ACHN (cell line): ENCODE measurements at regions not wholly inside any gene's neighbourhood (a gene's known extent, or its start where the extent isn't known, plus 50 kb on each side); places are given as distances from the start of the nearest gene placed in this dataset.

Source experiments
- DNase-seq: peaks from one replicate; pipeline ENCODE4 v3.0.0-alpha.2; 2015
- in situ Hi-C: cut with HindIII; loops from 2 replicates; pipeline ENCODE4 v1.10.0; 2017; ENCODE audit warnings: low sequenced_read_pairs, low pct_ligation_motif_present, low pct_unique_long_range_greater_than_20kb

DNA sequence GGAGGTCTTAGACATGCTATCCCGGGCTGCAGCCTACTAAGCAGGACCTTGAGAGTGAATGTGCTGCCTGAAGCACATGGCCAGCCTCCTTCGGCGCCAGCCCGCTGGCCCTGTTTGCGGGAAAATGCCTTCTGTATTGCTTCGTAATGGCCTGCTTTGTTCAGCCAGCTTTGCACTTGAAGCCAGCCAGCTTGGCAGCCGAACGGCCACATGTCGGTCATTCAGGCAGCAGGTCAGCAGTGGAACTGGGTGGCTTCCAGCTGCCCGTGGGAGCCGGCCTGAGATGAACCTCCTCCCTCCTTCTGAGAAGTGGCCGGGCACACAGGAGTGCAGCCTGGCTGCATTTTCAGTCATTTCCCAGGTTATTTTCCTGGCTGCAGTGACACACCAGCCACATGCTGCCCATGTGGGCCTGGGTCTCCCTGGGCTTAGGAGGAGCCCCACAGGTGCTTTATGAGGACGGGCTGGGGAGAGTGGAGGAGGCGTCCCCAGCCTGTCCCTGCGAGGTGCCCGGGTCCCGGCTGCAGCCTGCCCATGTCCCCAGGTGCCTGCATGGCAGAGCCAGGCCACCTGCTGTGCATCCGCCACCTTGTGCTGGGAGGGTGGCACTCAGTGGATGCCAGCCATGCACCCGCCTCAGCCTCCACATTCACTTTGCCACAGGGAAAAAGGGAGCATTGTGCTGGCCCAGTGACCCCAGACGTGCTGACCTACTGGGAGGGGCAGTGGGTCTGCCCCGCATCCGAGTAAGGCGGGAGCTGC is 103.5 kb downstream of the SIK1 start:
- in situ Hi-C loops = no loop called here
- DNase-seq = no peak

DNA sequence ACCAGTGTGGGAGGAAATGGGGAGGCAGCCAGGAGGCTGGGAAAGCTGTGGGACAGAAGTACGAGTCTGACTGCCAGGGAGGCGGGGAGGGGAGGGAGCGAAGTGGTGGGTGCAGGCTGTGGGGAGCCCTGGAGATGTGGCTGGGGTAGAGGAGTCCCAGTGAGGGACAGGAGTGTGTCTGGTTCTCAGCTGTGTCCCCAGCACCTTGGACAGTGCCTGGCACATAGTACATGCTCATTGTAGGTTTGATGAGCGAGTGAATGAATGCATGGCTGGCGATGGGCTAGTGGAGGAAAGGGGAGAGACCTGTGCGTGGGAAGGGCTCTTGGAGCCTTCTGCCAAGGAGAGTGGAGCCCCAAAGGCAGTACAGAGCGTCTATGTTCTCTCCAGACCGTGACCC is 104.1 kb downstream of the SIK1 start:
- no peak for DNase-seq
- in situ Hi-C loops = no loop called here

DNA sequence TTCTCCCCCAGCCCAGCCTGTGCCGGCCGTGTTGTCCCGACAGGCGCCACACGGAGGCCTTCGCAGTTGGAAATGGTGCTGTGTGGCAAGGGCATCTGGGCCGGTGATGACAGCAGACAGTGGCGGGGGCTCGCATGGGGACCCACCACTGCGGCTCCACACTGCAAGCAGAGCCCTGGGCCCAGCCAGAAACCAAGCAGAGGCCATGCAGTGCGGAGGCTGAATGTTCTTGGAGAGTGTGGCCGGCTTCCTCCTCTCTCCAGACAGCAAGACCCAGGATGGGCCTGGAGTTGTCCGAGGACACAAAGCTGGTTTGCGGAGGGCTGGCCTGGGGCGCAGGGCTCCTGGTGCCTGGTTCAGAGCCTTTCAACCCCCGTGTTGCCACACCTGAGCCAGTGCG is 104.6 kb downstream of the SIK1 start:
- no peak for DNase-seq
- in situ Hi-C loops = no loop called here

DNA sequence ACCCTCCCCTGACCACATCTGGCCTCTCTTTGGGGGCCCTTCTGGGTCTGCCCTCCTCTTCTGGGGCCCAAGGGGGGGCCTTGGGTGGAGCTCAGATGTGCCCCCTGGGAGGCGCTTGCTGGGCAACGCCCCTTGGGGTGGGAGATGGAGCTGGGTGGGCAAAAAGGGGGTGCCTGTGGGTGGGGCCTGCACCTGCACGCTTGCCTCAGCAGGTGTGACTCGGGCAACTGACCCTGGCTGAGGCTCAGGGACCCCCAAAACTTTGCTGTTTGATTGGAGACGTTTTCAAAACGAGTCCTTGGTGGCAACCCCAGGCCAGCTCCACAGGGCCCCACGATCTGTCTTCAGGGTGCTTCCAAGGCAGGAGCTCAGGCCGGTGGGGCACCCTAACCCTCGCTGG is 105.3 kb downstream of the SIK1 start:
- in situ Hi-C loops = no loop called here
- DNase-seq = no peak

DNA sequence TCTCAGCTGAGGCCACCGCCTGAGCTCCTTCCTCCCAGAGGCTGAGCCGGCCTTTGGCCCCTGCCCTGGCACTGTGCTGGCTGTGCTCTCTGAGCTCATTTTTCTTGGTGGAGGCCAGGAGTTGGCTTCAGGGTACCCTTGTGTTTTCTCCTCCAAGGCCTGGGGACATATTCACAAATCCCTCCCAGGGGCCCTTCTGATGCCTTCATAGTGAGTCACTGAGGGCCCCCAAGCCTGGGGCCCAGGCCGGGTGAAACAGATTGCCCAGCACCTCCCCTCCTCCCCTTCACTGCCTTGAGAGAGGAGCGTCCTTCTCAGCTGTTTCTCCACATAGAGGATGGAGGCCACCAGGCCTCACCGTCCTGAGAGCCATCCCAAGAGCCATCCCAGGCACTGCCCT is 105.8 kb downstream of the SIK1 start:
- in situ Hi-C loops = no loop called here
- no peak for DNase-seq

DNA sequence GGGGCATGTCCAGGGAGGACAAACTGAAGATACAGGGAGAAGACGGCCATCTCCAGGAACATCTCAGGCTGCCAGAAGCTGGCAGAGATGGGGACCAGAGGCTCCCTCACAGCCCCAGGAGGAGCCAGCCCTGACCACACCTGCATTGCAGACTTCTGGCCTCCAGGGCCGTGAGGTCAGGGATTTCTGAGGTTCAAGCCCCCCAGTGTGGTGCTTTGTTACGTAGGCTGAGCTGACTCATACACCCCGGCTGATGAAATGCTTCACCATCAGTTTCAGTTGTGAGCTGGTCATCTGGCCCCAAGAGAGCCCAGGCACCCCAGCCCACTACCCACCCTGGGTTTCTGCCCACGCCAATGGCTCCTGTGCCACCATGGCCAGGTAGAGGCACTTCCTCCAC is 106.4 kb downstream of the SIK1 start:
- in situ Hi-C loops = no loop called here
- DNase-seq = no peak

DNA sequence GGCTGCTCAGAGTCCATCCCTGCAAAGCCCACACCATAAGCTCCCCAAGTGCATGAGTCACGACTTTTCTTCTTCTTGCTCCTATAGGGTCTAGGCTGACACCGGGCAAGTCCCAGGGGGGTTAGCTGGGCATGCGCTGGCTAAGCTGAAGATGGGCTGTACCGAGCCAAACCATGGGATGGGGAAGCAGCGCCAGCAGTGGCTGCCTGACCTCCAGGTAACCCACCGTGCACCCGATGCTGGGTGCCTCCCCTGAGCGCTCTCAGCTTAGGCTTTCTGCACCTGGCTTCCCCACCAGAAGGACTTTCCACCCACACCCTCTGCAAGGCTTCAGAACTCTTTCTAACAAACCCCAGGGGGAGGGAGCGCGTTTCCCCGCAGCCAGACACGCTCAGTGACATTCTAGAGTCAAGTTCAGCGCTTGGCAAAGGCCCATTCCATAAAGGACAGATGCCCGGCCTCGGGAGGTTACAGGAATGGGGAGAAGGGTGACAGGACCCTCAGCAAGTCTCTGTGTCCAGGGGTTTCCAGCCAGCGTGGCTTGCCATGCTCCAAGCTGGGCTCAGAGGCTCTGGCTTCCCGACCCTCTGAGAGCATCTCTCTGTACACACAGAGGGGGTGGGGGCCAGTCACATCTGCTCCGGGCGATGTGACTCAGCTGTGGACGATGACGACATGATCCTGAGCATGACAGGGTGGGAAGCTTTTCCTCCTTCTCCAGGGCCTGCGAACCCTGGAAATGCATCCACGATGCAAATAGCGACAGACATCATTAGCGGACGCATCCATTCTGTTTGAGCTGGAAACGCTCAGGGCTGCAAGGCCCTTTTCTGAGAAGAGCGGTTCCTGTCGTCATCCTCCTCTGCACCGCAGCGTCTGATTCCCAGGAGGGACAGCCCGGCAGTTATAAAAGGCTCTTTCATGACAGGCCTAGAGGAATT is 107.8 kb downstream of the SIK1 start:
- in situ Hi-C loops = no loop called here
- no peak for DNase-seq

DNA sequence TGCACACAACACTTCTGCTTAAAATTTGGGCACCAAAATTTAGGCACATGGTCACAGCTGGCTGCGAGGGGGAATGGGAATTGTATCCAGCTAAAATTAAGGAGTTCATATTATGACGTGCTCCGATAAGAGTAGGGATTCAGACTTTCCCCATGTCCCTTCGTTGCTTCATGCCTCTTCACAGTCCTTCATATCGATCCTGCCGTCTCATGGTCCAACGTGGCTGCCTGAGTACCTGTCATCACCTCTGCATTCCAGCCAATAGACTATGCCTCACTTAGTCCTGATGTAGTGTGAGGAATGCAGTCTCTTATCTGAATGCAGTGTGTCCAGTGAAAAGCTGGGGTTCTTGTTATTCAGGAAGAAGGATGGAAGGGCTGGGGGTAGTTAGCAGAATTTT is 108.6 kb downstream of the SIK1 start:
- no peak for DNase-seq
- in situ Hi-C loops = no loop called here

DNA sequence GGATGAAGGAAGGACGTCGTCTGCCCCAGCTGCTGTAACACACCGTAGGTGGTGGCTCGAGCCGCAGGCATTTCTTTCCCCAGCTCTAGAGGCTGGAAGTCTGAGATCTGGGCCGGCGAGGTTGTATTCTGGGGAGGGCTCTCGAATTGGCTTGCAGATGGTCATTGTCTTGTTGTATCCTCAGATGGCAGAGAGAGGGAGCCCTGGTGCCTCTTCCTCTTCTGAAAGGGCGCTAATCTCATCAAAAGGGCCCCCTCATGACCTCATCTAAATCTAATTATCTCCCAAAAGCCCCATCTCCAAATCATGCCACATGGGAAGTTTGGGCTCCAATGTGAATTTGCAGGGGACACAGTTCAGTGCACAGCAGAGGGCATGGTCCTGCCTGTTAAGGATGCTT is 109.0 kb downstream of the SIK1 start:
- in situ Hi-C loops = no loop called here
- DNase-seq = no peak

DNA sequence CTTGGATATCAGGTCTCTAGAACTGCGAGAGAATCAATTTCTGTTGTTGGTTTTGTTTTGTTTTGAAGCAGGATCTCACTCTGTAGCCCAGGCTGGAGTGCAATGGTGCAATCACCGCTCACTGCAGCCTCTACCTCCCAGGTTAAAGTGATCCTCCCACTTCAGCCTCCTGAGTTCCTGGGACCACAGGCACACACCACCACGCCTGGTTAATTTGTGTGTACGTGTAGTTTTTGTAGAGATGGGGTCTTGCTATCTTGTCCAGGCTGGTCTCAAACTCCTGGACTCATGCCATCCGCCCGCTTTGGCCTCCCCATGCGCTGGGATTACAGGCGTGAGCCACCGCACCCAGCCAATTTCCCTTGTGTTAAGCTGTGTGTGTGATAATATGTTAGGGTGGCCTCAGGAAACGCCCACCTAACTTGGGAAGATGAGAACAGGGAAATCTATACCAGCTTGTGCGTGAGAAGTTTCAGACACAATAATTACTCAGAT is 109.6 kb downstream of the SIK1 start:
- in situ Hi-C loops = no loop called here
- no peak for DNase-seq

DNA sequence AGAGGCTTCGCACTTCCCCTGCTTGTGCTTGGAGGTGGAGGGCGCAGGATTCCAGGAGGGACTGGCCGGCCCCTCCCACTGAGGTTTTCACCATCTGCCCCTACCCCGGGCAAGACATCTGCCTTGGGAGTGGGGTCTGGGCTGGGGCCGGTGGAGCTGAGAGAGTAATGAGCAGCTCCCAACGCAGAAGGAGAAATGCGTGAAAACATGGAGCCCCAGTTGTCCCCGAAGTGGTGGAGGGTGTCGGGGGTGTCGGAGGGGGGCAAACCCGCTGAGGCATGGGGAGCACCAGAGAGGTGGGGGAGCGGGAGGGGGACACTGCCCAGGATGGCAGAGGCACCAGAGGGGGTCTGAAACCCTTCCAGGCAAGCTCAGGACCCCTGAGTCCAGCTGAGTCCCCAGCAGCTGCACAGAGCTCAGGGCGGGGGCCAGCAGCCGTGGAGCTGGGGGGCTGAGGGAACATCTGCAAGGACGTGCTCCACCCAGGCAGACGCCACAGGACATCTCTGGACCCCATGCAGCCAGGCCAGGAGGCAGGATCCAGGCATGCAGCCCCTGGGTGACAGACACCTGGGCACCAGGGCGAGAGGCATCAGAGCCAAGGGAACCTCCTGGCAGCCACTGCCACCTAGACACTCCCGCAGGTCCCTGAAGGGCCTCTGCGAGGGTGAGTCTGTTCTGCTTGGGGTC is 110.6 kb downstream of the SIK1 start:
- no peak for DNase-seq
- in situ Hi-C loops = no loop called here

DNA sequence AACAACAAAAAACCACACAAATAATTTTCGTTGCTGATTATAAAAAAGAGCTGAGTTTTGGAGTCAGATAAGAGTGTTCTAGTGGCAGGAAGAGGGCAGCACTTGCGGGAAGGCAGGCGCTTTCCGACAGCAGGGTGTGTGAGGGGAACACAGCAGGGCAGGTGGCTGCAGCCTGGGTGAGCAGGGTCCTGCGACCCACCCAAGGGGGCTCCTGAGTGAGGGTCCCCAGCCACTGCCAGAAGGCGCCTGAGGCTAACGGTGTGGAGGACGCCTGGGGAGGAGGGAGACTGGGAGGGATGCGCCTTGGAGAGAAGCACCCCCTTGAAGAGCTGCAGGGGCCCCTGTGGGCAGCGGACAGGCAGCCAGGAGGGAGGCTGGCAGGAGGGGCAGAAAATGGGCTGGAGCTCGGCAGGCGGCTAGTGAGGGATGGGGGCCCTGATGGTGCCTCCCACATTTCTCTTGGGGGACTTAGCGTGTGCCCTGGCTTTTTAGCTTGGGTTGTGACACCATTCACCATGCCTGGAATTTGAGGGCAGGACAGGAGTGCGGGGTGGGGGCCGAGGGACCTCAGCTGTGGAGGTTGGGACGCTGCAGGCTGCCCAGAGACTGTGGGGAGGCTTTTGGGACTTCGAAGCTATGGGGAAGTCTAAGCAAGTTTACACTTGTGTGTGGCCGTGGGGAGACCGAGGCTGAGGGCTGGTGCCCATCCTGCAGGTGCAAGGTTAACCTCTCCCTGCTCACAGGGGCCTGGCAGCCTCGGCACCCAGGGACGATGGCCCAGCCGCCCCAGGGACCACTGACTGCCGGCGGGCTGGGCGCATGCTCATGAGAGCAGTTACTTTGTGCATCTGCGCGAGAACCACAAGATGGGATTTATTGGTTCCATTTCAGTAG is 111.4 kb downstream of the SIK1 start:
- in situ Hi-C loops = no loop called here
- DNase-seq = no peak

DNA sequence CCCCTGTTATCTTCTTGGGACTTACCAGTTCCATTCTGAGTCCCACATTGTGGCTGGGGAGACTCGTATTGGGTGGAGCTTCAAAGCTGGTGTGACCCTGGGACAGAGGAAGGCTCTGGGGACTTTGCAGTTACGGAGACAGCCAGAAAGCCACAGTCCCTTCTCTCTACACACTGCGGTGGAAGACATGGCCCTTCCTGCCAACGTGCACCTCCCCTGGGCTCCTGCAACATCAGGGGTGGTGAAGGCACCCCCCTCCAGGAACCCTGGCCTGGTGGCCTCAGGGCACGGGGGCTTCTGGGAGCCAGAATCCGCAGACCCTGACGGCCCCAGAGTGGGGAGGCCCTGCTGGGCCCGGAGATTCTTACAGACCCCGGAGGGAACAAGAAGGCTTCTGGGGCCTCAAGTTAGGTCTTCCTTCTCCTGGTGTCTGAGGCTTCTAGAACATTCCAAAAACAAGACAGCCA is 113.0 kb downstream of the SIK1 start:
- DNase-seq = no peak
- in situ Hi-C loops = no loop called here

DNA sequence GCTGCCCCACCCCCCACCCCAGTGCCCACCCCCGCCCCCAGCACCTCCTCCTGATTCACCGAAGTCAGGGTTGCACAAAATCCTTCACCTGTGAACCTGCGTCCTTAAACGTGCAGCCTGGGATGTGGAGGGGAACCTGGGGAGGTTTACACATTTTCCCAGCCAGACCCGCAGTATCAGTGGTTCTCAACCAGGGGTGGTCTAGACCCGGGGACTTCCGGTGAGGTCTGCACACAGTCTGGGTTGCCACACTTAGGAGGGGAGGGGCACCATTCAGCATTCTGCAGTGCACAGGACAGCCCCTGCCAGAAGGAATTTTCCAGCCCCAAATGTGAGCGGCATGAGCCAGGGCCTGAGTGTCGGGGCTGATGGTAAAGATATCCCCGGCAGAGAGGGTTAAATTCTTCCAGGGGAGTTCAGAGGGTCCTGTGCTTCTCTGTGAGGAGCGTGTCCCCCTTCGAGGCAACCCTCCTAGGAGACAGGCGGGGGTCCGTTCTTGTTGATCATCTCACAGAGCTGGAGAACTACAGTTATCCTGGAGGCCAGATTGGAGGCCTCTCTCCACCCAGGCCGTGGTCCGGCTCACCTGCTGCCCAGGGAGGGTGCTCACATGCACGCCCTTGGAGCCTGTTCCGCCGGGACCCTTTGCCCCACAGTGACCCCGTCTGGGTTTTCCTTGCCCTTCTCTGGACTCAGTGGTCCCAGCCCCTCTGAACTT is 113.6 kb downstream of the SIK1 start:
- in situ Hi-C loops = no loop called here
- DNase-seq = no peak

DNA sequence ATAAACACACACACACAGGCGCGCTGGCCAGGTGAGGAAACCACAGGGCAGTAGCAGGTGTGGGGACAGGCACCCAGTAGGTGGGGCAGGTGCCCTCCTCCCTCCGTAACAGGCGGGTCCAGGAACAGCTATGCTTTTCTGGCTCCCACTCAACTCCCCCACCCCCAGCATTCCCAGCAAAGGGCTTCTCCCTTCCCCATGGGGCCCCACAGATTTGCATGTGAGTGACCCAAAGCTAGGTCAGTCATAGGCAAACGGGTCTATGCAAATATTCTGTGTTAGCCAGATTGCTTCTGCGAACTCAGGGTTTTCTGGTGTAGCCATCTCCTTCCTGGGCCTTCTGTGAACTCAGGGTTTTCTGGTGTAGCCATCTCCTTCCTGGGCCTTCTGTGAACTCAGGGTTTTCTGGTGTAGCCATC is 114.2 kb downstream of the SIK1 start:
- in situ Hi-C loops = no loop called here
- DNase-seq = no peak

DNA sequence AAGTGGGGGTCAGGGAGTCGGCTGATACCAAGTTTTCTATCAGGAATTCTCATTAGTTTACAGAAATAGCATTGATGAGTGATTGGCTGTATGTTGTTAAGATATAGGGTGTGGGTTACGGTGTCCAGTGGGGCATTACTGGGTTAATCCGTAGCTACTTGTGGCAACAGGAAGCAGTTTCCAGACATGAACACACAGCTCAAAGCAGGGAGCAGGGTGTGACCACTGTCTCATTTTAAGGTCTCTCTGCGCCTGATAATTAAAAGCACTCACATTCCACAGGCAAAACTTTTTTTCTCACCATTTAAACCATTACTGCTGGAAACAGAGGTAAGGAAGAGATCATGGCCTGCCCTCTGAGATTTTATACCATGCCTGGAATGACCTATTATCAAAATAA is 114.9 kb downstream of the SIK1 start:
- in situ Hi-C loops = no loop called here

DNA sequence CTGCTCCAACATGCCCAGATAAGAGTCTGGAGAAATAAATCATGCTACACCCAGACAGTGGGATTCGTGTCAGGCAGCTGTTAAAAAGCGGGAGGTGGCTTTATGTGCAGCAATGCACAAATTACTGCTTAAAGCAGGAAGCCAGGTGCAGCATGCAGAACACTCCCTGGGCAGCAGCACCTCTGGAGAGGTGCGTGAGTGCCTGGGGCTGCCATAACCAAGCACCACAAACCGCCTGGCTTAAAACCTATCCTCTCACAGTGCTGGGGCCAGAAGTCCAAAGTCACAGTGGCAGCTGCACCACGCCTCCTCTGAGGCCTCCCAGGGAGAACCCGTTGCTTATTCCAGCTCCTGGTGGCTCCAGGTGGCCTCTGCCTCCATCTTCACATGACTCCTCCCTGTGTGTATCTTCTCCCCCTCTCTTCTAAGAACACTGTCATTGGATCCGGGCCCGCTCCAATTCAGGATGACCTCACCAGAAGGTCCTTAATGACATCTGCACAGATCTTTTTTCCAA is 115.6 kb downstream of the SIK1 start:
- no peak for DNase-seq
- in situ Hi-C loops = no loop called here

More for the DNA sequence above, 114.9 kb downstream of the SIK1 start:
- no peak for DNase-seq
